ENCODE measurements at regions not wholly inside any gene's neighbourhood (a gene's known extent, or its start where the extent isn't known, plus 50 kb on each side); places are given as distances from the start of the nearest gene placed in this dataset.

DNA sequence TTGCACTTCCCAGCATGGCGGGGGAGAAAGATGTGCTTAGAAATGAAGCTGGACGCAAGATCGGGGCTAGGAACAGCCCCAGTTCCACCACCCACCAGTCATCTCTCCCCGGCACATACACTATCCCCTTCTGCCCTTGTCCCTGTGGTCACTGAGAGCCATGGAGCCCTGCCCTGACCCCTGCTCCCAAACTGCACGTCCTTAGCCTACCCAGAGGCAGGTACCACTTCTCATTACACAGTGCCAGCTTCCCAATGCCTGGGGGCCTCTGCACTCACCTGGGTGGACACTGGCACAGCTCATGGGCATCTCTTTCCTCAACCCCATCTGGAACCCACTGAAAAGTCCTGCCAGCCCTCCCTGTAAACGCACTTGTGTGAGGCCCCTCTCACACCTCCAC is 139.3 kb upstream of the PRR20G start:
- Mint-ChIP-seq H3K36me3 (ENCODE audit: low read depth) (no peaks in the 10 kb centered on the region), H3K27ac (ENCODE audit: unreplicated experiment) (peak overlapping the region; percentile 97), H3K4me1 (peaks cover 60% of the 10 kb centered on the region), H3K4me3 (peak overlapping the region; percentile 70), H3K9me3 (no peaks in the 10 kb centered on the region), H3K27me3 (ENCODE audit: low read depth) (peaks cover 3% of the 10 kb centered on the region)
- TF ChIP-seq CTCF (conservative IDR thresholded peaks at IDR 0.05) = no peak
- no peak for DNase-seq (ENCODE audit: low read depth, low spot score)

DNA sequence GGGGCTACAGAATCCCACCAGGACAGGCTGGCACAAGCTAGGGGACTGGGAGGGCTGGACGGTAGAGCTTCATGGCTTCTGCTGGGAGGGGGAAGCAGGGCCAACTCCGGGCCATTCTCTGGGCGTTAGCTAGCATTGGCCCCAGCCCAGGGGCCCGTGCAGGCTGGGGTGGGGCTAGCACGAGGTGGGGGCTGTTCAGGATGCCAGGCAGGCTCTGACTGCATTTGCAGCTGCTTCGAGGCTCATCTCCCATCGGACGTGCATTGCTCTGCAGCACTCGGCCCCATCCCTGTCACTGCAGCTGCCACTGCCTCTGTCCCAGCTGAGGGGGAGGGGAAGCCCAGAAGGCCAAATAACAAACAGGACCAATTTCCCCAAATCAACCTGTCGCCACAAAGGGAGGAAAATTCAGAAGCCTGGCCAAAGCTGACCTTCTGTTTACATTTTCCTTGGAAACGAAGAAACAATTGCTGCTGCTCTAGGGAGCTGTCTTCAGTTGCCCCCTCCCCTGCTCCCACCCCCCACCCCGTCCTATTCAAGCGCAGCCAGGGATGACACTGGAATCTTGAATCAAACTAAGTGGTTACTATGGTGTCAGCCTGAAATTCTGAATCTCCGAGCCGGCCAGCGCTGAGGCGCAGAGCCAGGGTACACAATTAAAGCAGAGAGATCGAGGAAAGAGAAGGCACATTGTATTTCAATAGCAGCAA is 138.8 kb upstream of the PRR20G start:
- DNase-seq (ENCODE audit: low read depth, low spot score) = peak; percentile 45
- H3K4me1 Mint-ChIP-seq = peaks cover 66% of the 10 kb centered on the region
- peak overlapping the region; percentile 97 for H3K27ac Mint-ChIP-seq (ENCODE audit: unreplicated experiment)
- no peak for TF ChIP-seq CTCF (conservative IDR thresholded peaks at IDR 0.05)
- H3K9me3 Mint-ChIP-seq = no peaks in the 10 kb centered on the region
- peaks cover under 1% of the 10 kb centered on the region for H3K27me3 Mint-ChIP-seq (ENCODE audit: low read depth)
- H3K36me3 Mint-ChIP-seq (ENCODE audit: low read depth) = no peaks in the 10 kb centered on the region
- H3K4me3 Mint-ChIP-seq = peak overlapping the region; percentile 70

DNA sequence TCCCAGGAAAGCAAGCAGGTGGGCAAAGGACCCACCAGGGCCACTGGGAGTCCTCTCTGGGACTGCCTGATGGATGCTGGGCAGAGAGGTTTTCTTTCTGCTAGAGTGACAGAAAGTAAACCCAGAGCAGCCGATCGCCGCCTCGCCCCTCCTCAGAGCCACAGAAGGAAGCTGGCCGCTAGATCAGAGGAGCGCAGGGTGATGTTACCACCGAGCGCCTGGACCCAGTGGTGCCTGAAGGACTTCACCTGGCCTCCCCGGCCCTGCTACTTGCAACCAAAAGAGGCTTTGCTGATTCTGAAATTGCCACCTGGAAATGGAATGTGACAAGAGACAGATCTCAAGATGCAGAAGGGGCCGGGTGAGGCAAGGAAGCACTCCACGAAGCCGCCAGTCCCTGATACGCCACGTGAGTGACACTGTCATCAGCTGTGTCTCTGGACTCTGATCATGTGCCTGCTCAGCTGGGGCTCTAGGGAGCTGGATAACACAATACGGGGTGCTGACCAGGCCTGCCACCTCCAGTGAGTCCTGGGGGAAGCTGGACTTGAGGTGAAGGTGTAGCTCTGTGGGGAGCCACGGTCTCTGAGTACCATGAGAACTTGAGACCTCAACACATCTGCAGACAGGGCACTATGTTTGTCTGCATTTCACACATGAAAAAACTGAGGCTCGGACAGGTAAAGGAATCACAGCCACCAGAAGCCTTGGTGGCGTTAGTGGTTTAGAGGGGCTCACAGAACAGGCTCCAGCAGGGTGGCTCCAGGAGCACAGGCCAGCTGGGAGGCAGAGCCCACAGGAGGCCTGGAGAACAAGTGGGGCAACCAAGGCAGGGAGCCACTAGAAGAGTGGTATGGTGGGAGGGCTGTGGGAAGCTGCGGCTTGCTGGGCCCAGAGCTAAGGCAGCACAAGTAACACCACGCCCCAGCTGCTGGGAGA is 137.9 kb upstream of the PRR20G start:
- no peak for TF ChIP-seq CTCF (conservative IDR thresholded peaks at IDR 0.05)
- peaks cover 74% of the 10 kb centered on the region for H3K4me1 Mint-ChIP-seq
- H3K27me3 Mint-ChIP-seq (ENCODE audit: low read depth) = no peaks in the 10 kb centered on the region
- peak overlapping the region; percentile 97 for H3K27ac Mint-ChIP-seq (ENCODE audit: unreplicated experiment)
- DNase-seq (ENCODE audit: low read depth, low spot score) = no peak
- peak overlapping the region; percentile 33 for H3K4me3 Mint-ChIP-seq
- H3K36me3 Mint-ChIP-seq (ENCODE audit: low read depth) = no peaks in the 10 kb centered on the region
- no peaks in the 10 kb centered on the region for H3K9me3 Mint-ChIP-seq

DNA sequence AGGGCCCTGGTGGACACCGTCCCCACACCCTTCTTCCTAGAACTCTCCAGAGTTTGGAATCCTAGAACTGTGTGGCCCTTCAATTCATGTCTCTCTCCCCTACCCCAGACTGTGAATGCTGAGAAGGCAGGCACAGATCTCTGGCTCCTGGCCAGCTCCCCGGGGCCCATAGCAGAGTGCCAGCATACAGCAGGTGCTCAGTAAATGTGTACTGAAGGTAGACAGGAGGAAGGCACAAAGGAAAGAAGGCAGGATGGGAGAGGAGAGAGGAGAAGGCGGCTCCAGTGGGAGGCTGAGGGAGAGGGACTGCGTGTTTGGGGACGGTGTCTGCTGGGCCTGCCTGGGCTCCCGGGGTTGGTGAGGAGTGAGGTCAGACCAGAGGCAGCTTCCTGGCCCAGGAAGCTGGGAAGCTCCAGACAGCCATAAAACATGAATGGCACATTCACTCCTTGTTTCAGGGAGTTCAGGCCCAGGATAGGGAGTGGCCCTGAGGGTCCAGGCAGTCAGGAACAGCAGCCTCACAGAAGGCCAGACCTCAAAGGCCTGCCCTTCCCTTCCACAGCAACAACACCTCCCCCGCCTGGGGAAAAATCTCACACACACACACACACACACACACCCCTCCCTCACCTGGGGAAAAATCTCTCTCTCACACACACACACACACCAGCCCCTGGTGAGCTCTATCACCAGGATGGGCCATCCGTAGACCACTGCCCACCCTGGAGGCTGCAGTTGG is 137.1 kb upstream of the PRR20G start:
- no peak for TF ChIP-seq CTCF (conservative IDR thresholded peaks at IDR 0.05)
- Mint-ChIP-seq H3K4me1 (peaks cover 82% of the 10 kb centered on the region), H3K9me3 (no peaks in the 10 kb centered on the region), H3K27me3 (ENCODE audit: low read depth) (no peaks in the 10 kb centered on the region), H3K4me3 (peak overlapping the region; percentile 33), H3K36me3 (ENCODE audit: low read depth) (no peaks in the 10 kb centered on the region), H3K27ac (ENCODE audit: unreplicated experiment) (peak overlapping the region; percentile 92)
- no peak for DNase-seq (ENCODE audit: low read depth, low spot score)
